ENCODE measurements at regions not wholly inside any gene's neighbourhood (a gene's known extent, or its start where the extent isn't known, plus 50 kb on each side); places are given as distances from the start of the nearest gene placed in this dataset.
"Not testable (repeated sequence)": the region's sequence is repeated elsewhere in the genome, so short reads cannot be mapped to it uniquely, and the experiment has no call there.

- DNase-seq, result no peak
- Histone ChIP-seq H3K9me3 (ENCODE audit: control insufficient read depth in 1 of 2, insufficient read depth in 1 of 2, low read length in 2 of 2) (no peaks in the 10 kb centered on the region), H3K36me3 (ENCODE audit: insufficient read depth, low read length) (no peaks in the 10 kb centered on the region), H3K27me3 (ENCODE audit: control insufficient read depth in 1 of 2, insufficient read depth in 2 of 2, low read length in 2 of 2) (no peaks in the 10 kb centered on the region), H3K27ac (ENCODE audit: low read depth in 1 of 2, low read length in 2 of 2) (no peak overlapping the region), H3K4me3 (ENCODE audit: low read length) (no peak overlapping the region), H3K4me1 (ENCODE audit: insufficient read depth, low read length) (no peaks in the 10 kb centered on the region)
- CTCF ChIA-PET, result no interaction called here
- Mint-ChIP-seq H3K9me3 (peaks cover 2% of the 10 kb centered on the region), H3K4me1 (ENCODE audit: low read depth) (no peaks in the 10 kb centered on the region), H3K27me3 (no peaks in the 10 kb centered on the region), H3K36me3 (ENCODE audit: low read depth) (no peaks in the 10 kb centered on the region), H3K27ac (no peak overlapping the region), H3K4me3 (no peak overlapping the region)
- intact Hi-C loops (cut with DNase I, micrococcal nuclease), result no loop called here
- TF ChIP-seq CTCF (IDR thresholded peaks at IDR 0.05), result no peak
- POLR2A ChIA-PET, result no interaction called here
- no peak for ATAC-seq (ENCODE audit: poor library complexity)
These were observed 672.1 kb downstream of the MAFB start for GRCh38 chr20:40016890-40017289.

- Histone ChIP-seq H3K36me3 (ENCODE audit: insufficient read depth, low read length) (no peaks in the 10 kb centered on the region), H3K4me1 (ENCODE audit: insufficient read depth, low read length) (no peaks in the 10 kb centered on the region), H3K27me3 (ENCODE audit: control insufficient read depth in 1 of 2, insufficient read depth in 2 of 2, low read length in 2 of 2) (no peaks in the 10 kb centered on the region), H3K27ac (ENCODE audit: low read depth in 1 of 2, low read length in 2 of 2) (no peak overlapping the region), H3K4me3 (ENCODE audit: low read length) (no peak overlapping the region), H3K9me3 (ENCODE audit: control insufficient read depth in 1 of 2, insufficient read depth in 1 of 2, low read length in 2 of 2) (no peaks in the 10 kb centered on the region)
- intact Hi-C loops (cut with DNase I, micrococcal nuclease), result no loop called here
- no peak for TF ChIP-seq CTCF (IDR thresholded peaks at IDR 0.05)
- no peaks in the 10 kb centered on the region for H3K4me1 Mint-ChIP-seq (ENCODE audit: low read depth)
- ATAC-seq (ENCODE audit: poor library complexity) (no peak), DNase-seq (no peak)
- ChIA-PET POLR2A (no interaction called here), CTCF (no interaction called here)
- no peak overlapping the region for H3K4me3 Mint-ChIP-seq
- H3K9me3 Mint-ChIP-seq, result peaks cover 2% of the 10 kb centered on the region
- no peaks in the 10 kb centered on the region for H3K36me3 Mint-ChIP-seq (ENCODE audit: low read depth)
- H3K27me3 Mint-ChIP-seq, result no peaks in the 10 kb centered on the region
- no peak overlapping the region for H3K27ac Mint-ChIP-seq
These were observed 672.6 kb downstream of the MAFB start for GRCh38 chr20:40016392-40016791.

GRCh38 chr20:40012026-40012425 is 677.0 kb downstream of the MAFB start:
- ATAC-seq (ENCODE audit: poor library complexity); CTCF ChIA-PET: not testable (repeated sequence)

GRCh38 chr20:40010483-40010882 is 678.6 kb downstream of the MAFB start:
- no peak for TF ChIP-seq CTCF (IDR thresholded peaks at IDR 0.05)
- no peak overlapping the region for H3K4me3 Mint-ChIP-seq
- ChIA-PET CTCF (no interaction called here), POLR2A (no interaction called here)
- Histone ChIP-seq H3K9me3 (ENCODE audit: control insufficient read depth in 1 of 2, insufficient read depth in 1 of 2, low read length in 2 of 2) (no peaks in the 10 kb centered on the region), H3K27ac (ENCODE audit: low read depth in 1 of 2, low read length in 2 of 2) (no peak overlapping the region), H3K27me3 (ENCODE audit: control insufficient read depth in 1 of 2, insufficient read depth in 2 of 2, low read length in 2 of 2) (no peaks in the 10 kb centered on the region), H3K4me3 (ENCODE audit: low read length) (no peak overlapping the region), H3K36me3 (ENCODE audit: insufficient read depth, low read length) (no peaks in the 10 kb centered on the region), H3K4me1 (ENCODE audit: insufficient read depth, low read length) (no peaks in the 10 kb centered on the region)
- DNase-seq, result no peak
- H3K27me3 Mint-ChIP-seq, result no peaks in the 10 kb centered on the region
- intact Hi-C loops (cut with DNase I, micrococcal nuclease), result no loop called here
- H3K9me3 Mint-ChIP-seq, result peaks cover 2% of the 10 kb centered on the region
- H3K4me1 Mint-ChIP-seq (ENCODE audit: low read depth), result no peaks in the 10 kb centered on the region
- H3K27ac Mint-ChIP-seq, result no peak overlapping the region
- H3K36me3 Mint-ChIP-seq (ENCODE audit: low read depth), result no peaks in the 10 kb centered on the region
- no peak for ATAC-seq (ENCODE audit: poor library complexity)

More at GRCh38 chr20:40012026-40012425, 677.0 kb downstream of the MAFB start:
- H3K9me3 ChIP-seq (ENCODE audit: control insufficient read depth in 1 of 2, insufficient read depth in 1 of 2, low read length in 2 of 2); H3K36me3 ChIP-seq (ENCODE audit: insufficient read depth, low read length); DNase-seq; H3K27ac Mint-ChIP-seq; H3K4me1 Mint-ChIP-seq (ENCODE audit: low read depth); H3K4me1 ChIP-seq (ENCODE audit: insufficient read depth, low read length); H3K27ac ChIP-seq (ENCODE audit: low read depth in 1 of 2, low read length in 2 of 2); H3K4me3 ChIP-seq (ENCODE audit: low read length); POLR2A ChIA-PET; H3K27me3 ChIP-seq (ENCODE audit: control insufficient read depth in 1 of 2, insufficient read depth in 2 of 2, low read length in 2 of 2); H3K9me3 Mint-ChIP-seq; intact Hi-C loops (cut with DNase I, micrococcal nuclease); H3K27me3 Mint-ChIP-seq; H3K4me3 Mint-ChIP-seq; H3K36me3 Mint-ChIP-seq (ENCODE audit: low read depth): not testable (repeated sequence)
